ENCODE measurements at regions not wholly inside any gene's neighbourhood (a gene's known extent, or its start where the extent isn't known, plus 50 kb on each side); places are given as distances from the start of the nearest gene placed in this dataset.

DNA sequence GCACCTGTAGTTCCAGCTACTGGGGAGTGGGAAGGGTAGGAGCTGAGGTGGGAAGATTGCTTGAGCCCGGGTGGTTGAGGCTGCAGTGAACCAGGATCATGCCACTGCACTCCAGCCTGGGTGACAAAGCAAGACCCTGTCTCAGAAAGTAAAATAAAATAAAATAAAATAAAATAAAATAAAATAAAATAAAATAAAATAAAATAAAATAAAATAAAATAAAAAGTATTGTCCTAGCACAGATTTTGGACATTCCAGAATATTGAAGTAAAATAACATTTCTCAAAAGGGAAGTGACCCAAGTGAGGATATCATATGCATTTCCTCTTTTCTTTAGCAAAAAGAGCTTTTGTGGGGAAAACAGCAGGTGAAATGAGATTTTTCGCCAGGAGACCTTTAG lies 83.5 kb downstream of the TMEM174 start:
- DNase-seq (ENCODE audit: low spot score) (no peak), ATAC-seq (ENCODE audit: low FRiP score) (no peak)

DNA sequence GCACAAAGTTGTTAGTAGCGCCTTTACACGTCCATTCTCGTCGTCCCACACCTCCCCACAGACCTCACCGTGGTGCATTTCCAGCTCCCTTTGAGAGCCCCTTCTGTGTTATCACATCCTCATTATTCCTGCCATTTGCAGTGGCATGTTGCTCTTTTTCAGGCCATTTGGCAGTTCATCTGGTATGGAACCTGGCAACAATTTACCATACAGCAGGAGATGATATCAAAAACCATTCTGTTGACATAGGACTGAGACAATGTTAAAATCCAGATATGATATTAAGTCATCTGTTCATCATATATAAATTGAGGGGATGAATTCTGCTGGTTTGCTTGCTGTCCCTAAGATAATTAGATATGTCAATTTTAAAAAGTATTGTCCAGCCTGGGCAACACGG lies 83.0 kb downstream of the TMEM174 start:
- no peak for DNase-seq (ENCODE audit: low spot score)
- TF ChIP-seq, protein P1, sequence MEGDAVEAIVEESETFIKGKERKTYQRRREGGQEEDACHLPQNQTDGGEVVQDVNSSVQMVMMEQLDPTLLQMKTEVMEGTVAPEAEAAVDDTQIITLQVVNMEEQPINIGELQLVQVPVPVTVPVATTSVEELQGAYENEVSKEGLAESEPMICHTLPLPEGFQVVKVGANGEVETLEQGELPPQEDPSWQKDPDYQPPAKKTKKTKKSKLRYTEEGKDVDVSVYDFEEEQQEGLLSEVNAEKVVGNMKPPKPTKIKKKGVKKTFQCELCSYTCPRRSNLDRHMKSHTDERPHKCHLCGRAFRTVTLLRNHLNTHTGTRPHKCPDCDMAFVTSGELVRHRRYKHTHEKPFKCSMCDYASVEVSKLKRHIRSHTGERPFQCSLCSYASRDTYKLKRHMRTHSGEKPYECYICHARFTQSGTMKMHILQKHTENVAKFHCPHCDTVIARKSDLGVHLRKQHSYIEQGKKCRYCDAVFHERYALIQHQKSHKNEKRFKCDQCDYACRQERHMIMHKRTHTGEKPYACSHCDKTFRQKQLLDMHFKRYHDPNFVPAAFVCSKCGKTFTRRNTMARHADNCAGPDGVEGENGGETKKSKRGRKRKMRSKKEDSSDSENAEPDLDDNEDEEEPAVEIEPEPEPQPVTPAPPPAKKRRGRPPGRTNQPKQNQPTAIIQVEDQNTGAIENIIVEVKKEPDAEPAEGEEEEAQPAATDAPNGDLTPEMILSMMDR (IDR thresholded peaks at IDR 0.05), result no peak
- no peak for ATAC-seq (ENCODE audit: low FRiP score)

More for the DNA sequence above, 83.5 kb downstream of the TMEM174 start:
- TF ChIP-seq, protein P1 (IDR thresholded peaks at IDR 0.05), result no peak

DNA sequence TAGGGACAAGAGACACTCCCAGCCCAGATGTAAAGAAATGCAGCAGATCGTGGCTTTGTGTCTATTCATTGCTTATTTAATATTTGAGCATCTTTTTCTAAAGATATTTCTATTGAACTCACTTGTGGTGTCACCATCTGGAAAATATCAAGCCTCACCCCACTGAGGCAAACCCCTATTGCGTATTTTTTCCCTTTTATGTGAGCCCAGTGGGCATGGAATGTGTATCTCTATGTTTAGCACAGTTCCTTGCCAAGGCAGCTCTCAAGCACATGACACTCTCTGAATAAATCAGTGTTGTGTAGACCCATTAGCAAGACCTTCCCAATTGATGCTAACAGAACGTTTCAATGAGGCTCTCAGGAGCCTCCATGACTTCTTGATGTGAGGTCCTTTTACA lies 81.6 kb downstream of the TMEM174 start:
- TF ChIP-seq, protein P1 (IDR thresholded peaks at IDR 0.05), result no peak
- ATAC-seq (ENCODE audit: low FRiP score) (no peak), DNase-seq (ENCODE audit: low spot score) (no peak)

DNA sequence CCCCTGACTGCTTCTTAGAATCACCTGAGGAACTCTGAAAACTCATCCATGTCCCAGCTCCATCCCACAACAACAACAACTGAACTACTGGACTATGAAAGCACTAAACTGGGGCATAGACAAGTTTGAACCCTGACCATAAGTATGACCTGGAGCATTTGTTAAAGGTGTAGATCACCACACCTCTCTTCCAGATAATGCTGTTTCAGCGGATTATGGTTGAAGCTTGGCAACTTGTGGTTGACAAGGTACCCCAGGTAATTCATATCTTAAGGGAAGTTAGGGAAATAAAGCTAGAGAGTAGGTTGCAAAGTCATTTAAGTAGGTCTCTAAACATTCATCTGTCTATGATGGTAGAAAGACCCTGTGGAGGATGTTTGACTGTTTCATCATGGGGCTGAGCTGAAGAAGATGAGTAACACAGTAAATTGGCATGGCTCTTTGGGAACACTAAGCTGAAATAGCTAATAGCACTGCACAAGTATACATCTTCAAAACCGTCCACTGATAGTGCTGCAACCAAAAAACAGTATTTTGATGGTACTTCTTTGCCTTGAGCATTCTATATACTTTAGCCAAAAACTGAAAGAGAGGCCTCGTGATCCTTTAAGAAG lies 80.2 kb downstream of the TMEM174 start:
- no peak for DNase-seq (ENCODE audit: low spot score)
- ATAC-seq (ENCODE audit: low FRiP score), result no peak
- TF ChIP-seq, protein P1 (IDR thresholded peaks at IDR 0.05), result no peak

DNA sequence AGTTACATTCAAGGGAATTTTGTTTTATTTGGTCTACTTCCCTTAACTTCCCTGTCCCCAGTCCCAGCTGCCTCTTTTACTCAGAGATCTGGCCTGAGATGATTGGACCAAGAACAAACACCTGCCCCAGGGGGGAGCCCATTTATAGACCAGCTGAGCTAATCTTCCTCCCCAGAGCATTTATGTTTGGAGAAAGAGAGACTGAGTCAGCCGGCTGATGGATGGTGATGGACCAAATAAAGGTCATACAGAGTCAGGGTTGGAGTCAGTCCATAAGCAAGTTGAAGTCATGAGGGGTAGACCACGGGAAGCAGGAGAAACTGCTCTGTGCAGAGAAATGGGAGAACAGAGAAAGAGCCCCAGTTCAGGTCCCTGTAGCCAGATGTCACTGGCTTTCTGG lies 77.7 kb downstream of the TMEM174 start:
- no peak for ATAC-seq (ENCODE audit: low FRiP score)
- DNase-seq (ENCODE audit: low spot score), result no peak
- TF ChIP-seq, protein P1 (IDR thresholded peaks at IDR 0.05), result no peak

DNA sequence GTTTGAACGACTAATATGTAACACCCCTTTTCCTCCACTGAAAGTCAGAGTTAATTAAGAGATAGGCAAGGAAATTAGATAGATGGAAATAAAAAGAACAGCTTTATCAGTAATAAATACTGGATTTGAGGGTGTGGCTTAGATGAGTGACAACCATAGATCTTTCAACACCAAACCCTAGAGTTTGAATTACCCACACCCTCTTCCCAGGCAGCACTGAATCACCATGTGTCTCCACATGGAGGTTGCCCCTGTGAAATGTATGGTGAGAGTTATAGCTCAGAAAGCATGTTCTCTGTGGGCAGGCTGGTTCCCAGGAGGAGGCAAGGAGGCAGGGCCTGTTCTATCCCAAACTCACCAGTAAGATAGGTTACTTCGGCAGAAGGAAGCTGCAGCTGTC lies 69.7 kb downstream of the TMEM174 start:
- TF ChIP-seq, protein P1 (IDR thresholded peaks at IDR 0.05), result no peak
- no peak for DNase-seq (ENCODE audit: low spot score)
- ATAC-seq (ENCODE audit: low FRiP score), result no peak

DNA sequence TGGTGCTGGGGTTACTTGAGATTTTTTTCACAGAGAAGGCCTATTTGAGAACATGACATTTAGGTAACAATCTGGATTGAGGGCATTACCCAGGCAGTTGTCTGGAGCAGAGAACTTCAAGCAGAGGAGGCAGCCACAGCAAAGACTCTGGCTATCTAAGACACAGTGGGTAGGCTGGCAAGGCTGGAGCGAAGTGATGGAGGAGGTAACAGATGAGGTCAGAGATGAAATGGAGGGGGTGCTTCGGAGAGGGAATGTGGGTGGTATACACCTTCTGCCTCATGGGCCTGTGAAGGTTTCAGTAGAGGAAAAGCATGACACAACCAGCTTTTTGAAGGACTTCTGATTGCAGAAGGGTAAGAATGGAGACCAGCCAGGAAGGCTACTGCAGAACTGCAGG lies 65.9 kb downstream of the TMEM174 start:
- no peak for DNase-seq (ENCODE audit: low spot score)
- TF ChIP-seq, protein P1 (IDR thresholded peaks at IDR 0.05), result no peak
- ATAC-seq (ENCODE audit: low FRiP score), result no peak

Data from omental fat pad (tissue), 3 donors.